ENCODE measurements at regions not wholly inside any gene's neighbourhood (a gene's known extent, or its start where the extent isn't known, plus 50 kb on each side); places are given as distances from the start of the nearest gene placed in this dataset.

DNA sequence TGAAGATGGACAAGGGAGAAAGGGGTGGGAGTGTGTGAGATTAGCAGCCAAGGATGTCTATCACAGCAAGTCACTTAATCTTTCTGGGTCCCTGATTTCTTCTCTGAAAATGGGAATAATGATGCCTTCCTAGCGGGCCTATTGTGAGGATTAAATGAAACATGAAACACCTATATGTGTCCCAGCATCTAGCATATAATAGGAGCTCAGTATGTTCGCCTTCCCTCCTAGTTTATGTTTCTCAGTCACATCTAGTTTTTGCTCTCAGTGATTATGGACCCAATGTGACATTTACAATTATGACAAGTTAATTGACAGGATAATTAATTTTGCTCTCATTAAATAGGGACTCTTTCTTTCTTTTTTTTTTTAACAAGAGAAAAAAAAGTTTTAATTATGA, 252.9 kb downstream of the SNX13 start:
- no peak for DNase-seq (ENCODE audit: low read depth, low spot score)

GRCh38 chr7:17689361-17689902, 250.9 kb downstream of the SNX13 start:
- peak; percentile 19 for DNase-seq (ENCODE audit: low read depth, low spot score)

- peak; percentile 96 for DNase-seq (ENCODE audit: low read depth, low spot score)
These were observed 250.3 kb downstream of the SNX13 start for GRCh38 chr7:17690030-17690429.

DNA sequence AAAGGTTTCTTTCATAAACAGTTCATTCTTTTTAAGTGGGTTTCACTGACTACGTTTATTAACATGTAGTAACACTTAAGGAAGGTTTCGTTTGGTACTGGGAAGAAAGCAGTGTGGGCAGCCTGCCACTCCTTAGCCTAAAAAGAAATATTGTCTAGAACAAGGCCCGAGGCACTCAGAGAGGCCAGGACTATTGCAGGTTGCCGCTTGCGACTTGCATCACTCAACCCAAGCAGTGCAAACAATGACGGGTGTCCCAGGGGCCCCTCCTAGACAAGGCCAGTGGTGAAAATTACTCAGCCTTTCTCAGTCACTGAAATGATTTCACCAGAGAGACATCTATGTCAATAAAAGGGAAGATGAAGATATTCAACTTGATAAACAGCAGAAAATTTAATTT, 243.9 kb downstream of the SNX13 start:
- DNase-seq (ENCODE audit: low read depth, low spot score) = peak; percentile 68

GRCh38 chr7:17697128-17697881, 243.0 kb downstream of the SNX13 start:
- no peak for DNase-seq (ENCODE audit: low read depth, low spot score)

DNA sequence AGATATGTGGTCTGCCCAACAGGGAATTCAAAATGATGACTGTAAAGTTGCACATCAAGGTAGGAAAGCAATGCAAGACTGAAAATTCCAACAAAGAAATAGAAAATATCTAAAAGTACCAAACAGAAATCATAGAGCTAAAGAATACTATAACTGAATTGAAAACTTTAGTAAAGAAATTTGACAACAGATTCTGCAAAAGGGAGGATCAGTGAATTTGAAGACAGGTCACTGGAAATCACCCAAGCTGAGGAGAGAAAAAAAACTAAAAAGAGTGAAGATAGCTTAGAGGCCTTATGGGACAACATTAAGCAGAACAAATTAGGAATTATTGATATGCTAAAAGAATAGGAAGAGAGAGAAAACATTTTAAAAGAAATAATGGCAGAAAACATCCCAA, 240.6 kb downstream of the SNX13 start:
- no peak for DNase-seq (ENCODE audit: low read depth, low spot score)

- no peak for DNase-seq (ENCODE audit: low read depth, low spot score)
These were observed 240.2 kb downstream of the SNX13 start for GRCh38 chr7:17700138-17700537.

GRCh38 chr7:17706275-17706674, 234.0 kb downstream of the SNX13 start:
- no peak for DNase-seq (ENCODE audit: low read depth, low spot score)

DNA sequence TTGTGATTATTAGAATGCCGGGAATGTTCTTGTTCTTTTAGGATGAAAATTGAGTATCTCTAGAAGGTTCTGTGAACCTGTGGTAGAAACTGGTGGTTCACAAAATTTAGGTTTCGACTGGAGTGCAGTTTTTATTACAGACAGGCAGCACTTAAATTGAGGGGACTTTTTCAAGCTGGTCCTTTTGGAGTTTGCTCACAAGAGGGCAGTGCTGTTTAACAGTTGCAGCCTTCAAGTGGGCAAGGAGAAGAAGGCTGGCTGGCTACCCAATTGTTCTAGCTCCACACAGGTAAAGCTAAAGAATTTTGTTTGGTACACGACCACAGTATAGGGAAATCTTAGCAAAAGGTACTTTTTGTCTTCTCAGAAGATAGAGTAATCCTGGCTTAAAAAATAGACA, 233.6 kb downstream of the SNX13 start:
- peak; percentile 79 for DNase-seq (ENCODE audit: low read depth, low spot score)

DNA sequence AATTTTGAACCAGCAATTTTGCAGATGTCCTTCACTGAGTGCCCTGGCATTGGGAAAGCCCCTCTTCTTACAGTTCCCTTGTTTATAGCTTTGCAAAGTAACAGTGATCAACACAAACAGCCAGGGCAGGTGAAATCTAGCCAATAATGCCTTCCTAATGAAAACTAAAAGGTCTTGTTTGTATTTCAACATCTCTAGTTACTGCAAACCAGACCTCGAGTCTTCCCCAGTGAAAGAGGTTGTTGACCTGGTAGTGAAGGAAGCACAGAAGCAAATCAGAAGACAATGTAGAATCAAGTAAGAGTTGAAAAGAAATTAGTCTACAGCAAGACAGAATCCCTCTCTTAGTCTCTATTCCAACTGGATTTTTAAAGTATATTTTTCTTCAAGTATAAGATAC, 231.2 kb downstream of the SNX13 start:
- DNase-seq (ENCODE audit: low read depth, low spot score) = no peak

GRCh38 chr7:17709599-17709998, 230.7 kb downstream of the SNX13 start:
- no peak for DNase-seq (ENCODE audit: low read depth, low spot score)

- DNase-seq (ENCODE audit: low read depth, low spot score) = no peak
These were observed 230.0 kb downstream of the SNX13 start for GRCh38 chr7:17710312-17710711.

- DNase-seq (ENCODE audit: low read depth, low spot score) = no peak
These were observed 226.7 kb downstream of the SNX13 start for GRCh38 chr7:17713584-17713983.

GRCh38 chr7:17716816-17717215, 223.5 kb downstream of the SNX13 start:
- no peak for DNase-seq (ENCODE audit: low read depth, low spot score)

DNA sequence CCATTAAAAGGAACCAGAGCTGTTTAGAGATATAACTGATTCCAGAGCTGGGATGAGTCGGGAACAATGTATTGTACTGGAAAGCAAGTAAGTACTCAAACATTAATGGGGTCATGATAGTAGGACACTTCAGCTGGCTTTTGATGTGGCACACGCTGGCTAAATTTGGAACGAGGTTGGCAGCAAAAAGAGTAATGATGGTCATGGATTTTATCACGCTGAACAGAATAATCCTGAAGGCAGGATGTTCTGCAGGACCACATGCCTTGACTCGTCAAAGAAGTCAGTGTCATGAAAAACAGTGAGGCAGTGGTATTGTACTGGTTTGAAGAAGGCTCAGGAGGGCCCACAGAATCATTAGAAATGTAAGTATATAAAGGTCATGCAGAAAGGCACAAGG, 220.3 kb downstream of the SNX13 start:
- no peak for DNase-seq (ENCODE audit: low read depth, low spot score)

GRCh38 chr7:17721736-17722285, 218.5 kb downstream of the SNX13 start:
- no peak for DNase-seq (ENCODE audit: low read depth, low spot score)

GRCh38 chr7:17722798-17723197, 217.5 kb downstream of the SNX13 start:
- DNase-seq (ENCODE audit: low read depth, low spot score) = no peak

- no peak for DNase-seq (ENCODE audit: low read depth, low spot score)
These were observed 214.5 kb downstream of the SNX13 start for GRCh38 chr7:17725821-17726220.

DNA sequence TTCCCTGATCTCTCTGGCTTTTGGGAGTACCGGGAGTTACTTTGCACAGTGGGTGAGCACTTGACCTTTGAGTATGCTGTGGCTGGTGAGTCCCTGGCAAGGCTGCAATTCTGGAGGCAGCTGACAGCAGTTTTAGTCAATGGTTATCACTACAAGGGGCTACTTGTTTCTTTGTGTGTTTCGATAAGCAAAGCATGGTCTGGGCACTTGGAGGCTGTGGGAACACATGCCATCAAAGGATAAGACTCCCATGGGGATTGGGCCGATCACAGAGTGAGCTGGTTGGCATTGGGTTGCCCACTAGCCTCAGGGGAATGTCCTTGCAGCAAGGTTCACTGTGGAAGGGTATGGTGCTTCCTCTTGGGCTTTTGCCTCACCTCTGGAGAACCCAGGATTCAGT, 208.2 kb downstream of the SNX13 start:
- no peak for DNase-seq (ENCODE audit: low read depth, low spot score)
